ENCODE measurements at regions not wholly inside any gene's neighbourhood (a gene's known extent, or its start where the extent isn't known, plus 50 kb on each side); places are given as distances from the start of the nearest gene placed in this dataset.

DNA sequence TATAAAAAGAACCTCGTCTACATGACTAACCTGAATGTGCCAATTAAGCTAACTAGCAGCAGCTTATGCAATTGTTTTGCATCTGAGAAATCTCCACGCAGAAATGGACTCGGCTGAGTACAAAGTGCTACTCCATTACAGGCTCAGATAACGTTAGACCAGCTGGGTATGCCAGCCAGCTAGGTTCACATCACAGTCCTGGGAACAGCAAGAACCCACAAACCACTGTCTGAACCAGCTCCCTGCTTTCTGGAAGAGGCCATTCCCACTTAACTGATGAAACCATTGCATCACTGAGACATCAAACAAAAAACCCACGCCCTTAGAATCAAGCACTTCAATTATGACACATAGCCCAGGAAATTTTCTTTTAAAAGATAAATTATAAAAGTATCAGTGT lies 202.7 kb downstream of the CYRIA start:
- no peak for TF ChIP-seq CTCF (IDR thresholded peaks at IDR 0.05)
- no peak for TF ChIP-seq ZFX (IDR thresholded peaks at IDR 0.05; ENCODE audit: borderline replicate concordance)

Measured in 22Rv1 (cell line).